ENCODE measurements at regions not wholly inside any gene's neighbourhood (a gene's known extent, or its start where the extent isn't known, plus 50 kb on each side); places are given as distances from the start of the nearest gene placed in this dataset.
"Not testable (repeated sequence)": the region's sequence is repeated elsewhere in the genome, so short reads cannot be mapped to it uniquely, and the experiment has no call there.

- no peak for DNase-seq
These were observed 450.1 kb downstream of the PLK2 start for GRCh38 chr5:58009754-58010153.

- DNase-seq: no peak
These were observed 457.6 kb downstream of the PLK2 start for GRCh38 chr5:58002323-58002722.

DNA sequence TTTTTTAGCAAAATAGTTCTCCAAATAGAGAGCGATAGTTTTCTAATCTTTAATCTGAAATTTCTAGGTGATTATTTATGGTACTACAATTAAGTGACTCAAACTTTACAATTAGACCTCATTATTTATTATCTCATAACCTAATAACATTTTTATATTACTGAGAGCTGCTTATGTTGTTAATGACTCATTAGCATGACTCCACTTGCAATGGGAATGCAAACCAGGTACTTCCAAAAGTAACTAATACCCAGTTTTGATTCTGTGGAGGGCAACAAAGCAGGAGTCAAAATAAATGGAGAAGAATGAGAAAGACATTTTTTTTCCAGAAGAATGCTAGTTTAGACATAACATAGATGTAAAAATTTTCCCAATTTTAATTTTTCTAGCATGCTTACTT lies 466.0 kb downstream of the PLK2 start:
- no peak for DNase-seq

DNA sequence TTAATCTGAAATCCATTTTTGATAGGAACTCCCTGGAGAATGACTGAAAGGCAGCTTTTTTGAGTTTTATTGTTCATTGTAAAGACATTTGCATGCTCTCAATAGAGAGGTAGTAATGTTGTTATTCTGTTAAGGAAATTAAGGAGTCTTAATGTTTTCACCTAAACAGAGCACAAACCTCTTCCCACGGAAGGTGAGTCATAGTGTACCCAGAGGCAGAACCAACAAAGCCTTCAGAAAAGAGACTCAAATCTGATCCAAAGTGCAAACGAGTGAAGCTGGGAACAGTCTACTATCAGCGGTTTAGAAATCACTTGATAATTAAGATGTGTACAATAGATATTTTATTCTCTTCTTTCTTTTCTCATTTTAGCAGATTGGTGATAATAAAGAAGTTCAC lies 470.5 kb downstream of the PLK2 start:
- no peak for DNase-seq

GRCh38 chr5:57988813-57989212 lies 471.1 kb downstream of the PLK2 start:
- DNase-seq: no peak

GRCh38 chr5:57987552-57987951 lies 472.3 kb downstream of the PLK2 start:
- no peak for DNase-seq

DNA sequence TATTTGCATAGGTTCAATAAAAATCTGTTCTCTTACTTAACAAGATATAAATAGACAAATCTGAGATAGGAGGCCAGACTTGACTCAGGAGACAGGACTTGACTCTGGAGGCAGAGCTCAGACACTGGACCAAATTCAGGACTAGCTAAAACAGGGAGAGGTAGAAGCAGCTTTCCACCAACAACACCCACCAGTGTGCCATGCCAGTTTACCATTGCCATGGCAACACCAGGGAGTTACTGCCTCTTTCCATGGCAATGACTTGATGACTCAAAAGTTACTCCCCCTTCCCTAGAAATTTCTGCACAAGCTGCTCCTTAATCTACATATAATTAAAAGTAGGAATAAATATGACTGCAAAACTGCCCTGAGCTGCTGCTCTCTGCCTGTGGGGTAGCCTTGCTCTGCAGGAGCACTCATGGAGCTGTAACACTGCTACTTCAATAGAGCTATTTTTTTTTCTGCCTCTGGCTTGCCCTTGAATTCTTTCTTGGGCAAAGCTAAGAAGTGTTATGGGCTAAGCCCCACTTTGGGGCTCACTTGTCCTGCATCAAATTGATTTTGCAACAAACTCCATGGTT lies 473.0 kb downstream of the PLK2 start:
- no peak for DNase-seq

- DNase-seq: no peak
These were observed 476.5 kb downstream of the PLK2 start for GRCh38 chr5:57983426-57983825.

- DNase-seq: no peak
These were observed 480.2 kb downstream of the PLK2 start for GRCh38 chr5:57979671-57980070.

DNA sequence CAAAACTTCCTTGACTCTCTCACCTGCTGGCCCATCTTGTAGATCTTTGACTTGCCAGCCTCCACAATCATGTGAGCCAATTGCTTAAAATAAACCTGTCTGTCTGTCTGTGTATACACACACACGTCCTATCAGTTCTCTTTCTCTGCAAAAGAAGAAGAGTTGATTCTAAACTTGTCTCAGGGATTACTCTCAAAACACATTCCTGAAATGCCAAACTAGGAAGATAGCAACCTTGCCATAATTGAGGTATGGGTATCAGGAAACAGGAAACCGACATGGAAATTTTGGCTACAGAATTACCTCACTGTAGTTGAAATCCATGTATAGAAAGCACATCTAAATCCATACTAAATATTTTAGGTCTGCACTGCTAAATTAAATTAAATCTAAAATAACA lies 483.4 kb downstream of the PLK2 start:
- DNase-seq: no peak

GRCh38 chr5:57972099-57972498 lies 487.8 kb downstream of the PLK2 start:
- DNase-seq: not testable (repeated sequence)

DNA sequence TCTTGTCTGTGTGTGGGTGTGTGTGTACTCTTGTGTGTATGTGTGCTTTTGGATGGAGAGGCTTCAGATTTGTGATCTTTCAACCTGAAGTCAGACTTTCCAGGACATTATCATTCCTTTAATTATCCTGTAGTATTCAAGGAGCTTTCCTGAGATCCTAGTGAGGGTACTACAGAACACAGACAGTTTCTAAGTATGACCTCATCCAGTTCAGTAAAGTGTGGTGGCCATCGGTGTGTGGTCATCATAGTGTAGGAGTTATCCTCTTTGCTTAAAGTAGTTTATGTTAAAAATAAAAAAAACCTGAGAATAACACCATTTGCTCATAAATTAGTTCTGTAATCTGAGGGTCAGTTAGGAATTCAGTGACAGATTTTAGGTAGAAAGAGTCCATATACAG lies 478.0 kb upstream of the ACTBL2 start:
- no peak for DNase-seq

- DNase-seq: no peak
These were observed 474.0 kb upstream of the ACTBL2 start for GRCh38 chr5:57956636-57957035.

GRCh38 chr5:57955511-57955910 lies 472.9 kb upstream of the ACTBL2 start:
- no peak for DNase-seq

DNA sequence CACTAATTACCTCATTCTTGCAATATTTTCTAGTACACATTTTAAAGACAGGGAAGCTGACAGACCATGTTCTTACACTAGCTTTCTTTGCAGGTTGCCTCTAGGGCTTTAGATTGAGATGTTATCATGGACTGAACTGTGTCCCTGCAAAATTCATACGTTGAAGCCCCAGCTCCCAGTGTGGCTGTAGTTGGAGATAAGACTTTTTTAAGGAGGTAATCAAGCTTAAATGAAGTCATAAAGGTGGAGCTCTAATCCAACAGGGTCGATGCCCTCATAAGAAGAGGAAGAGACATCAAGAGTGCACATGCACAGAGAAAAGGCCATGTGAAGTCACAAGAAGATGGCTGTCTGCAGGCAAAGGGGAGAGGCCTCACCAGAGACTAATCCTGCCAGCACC lies 471.2 kb upstream of the ACTBL2 start:
- DNase-seq: no peak

DNA sequence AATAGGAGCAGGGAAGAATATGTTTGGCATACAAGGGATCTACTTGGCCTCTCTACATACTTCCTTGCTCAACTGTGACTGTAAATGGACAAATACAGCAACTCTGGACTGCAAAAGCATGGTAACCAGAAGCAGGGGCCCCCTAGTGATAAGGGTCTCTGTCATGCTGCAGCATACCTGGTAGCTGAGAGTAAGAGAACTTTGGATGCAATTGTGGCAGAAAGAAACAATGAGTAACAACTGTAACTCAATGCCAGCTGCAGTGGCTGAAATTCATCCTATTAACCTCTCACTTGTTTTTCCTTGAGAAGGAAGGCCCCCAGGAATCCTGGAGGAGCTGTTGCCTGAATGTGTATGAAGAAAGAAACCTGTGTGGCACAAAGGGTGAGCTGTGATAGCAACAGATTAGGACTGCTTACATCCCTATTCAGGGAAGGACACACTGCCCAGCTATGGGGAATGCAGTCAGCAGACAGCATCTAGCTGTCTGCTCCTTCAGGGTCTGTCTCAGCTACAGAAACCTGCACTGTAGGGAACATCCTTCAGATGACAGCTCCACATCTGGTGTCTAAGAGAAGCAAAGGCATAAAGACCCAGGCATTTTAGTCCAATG lies 468.1 kb upstream of the ACTBL2 start:
- DNase-seq: no peak

- no peak for DNase-seq
These were observed 465.5 kb upstream of the ACTBL2 start for GRCh38 chr5:57948091-57948490.

DNA sequence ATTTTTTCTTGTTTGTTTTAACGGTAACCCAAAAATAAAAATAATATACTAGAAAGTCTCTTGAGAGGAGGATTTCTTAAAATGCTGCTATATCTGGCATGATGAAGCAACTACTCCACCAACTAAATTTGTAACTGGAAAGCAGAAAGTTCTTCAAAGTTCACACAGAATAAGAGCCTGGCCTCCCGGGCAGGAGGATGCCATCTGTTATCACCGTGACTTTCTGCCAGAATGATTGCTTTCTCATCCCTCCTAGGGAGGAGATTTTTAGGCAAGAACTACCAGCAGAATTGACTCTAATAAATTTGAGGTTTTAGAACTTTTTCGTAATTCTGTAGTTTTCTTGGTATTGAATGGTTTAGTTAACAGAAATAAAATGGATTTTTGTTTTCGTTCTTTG lies 464.6 kb upstream of the ACTBL2 start:
- no peak for DNase-seq

- DNase-seq: no peak
These were observed 458.3 kb upstream of the ACTBL2 start for GRCh38 chr5:57940879-57941278.

- no peak for DNase-seq
These were observed 457.6 kb upstream of the ACTBL2 start for GRCh38 chr5:57940236-57940635.

DNA sequence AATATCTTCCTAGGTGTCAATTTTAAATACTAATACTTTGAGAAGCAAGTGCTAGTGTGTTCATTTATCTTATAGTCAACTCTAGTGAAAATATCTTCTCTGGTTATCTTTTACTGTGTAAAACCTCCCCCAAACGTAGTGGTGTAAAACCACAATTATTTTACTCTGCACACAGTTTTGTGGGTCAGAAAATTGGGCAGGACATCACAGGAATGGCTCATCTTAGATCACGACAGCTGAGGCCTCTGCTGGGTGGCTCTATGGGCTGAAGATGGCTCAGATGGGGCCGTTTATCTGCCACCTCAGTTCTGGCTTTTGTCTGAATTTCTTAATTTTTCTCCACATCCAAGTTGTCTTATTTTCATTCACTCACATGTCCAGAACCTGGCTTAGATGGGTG lies 457.2 kb upstream of the ACTBL2 start:
- DNase-seq: no peak

DNA sequence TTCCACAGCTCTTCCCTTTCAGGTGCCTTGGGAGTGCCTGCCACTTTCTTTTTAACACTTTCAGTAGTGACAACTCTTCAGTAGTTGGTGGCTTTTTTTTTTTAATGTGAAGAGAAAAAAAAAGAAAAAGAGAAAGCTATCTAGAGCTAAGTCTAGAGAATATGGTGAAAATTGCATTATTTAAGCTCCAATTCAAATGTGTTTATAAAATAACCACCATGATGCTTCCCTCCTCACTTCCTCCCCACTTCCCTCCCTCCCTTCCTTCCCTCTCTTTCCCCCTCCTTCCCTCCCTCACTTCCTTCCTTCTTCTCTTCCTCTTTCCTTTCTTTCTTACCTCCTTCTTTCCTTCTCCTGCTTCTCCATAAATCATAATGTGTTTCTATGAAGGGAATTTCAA lies 456.7 kb upstream of the ACTBL2 start:
- no peak for DNase-seq

- DNase-seq: no peak
These were observed 455.6 kb upstream of the ACTBL2 start for GRCh38 chr5:57938174-57938557.

- DNase-seq: no peak
These were observed 455.0 kb upstream of the ACTBL2 start for GRCh38 chr5:57937501-57938173.

DNA sequence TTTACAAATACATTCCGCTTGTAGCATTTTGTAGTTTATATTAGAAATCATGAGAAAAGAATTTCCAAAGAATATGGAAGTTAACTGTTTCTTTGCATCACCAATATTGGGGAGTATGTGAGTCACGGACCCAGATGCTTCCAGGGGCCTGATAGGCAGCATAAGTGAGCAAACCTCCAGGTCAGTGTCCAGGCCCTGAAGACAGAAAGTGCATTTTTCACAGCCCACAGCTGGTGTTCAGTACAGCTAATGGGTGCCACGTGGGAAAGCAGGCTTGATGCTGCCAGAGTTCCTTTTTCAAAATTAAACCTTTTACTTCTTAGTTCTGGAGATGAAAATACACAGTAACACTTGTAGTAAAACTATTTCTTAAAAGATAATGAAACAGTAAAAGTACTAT lies 454.4 kb upstream of the ACTBL2 start:
- no peak for DNase-seq

All from activated CD4-positive, alpha-beta T cell treated with anti-CD3 and anti-CD28 coated beads, Interleukin-2, amount 50 U/mL, for 48 hours (primary cell).